Neuron (in vitro differentiated cells): ENCODE measurements at regions not wholly inside any gene's neighbourhood (a gene's known extent, or its start where the extent isn't known, plus 50 kb on each side); places are given as distances from the start of the nearest gene placed in this dataset.
"Not testable (repeated sequence)": the region's sequence is repeated elsewhere in the genome, so short reads cannot be mapped to it uniquely, and the experiment has no call there.

ENCODE experiments used
- H2AFZ ChIP-seq: one replicate; pipeline ENCODE4 v1.6.1; 2013; ENCODE audit warnings: low read depth, mild to moderate bottlenecking, inconsistent platforms, low read length, moderate library complexity
- H3K27me3 ChIP-seq: one replicate; pipeline ENCODE4 v1.6.1; 2013; ENCODE audit warnings: low read length; ENCODE audit not compliant: insufficient read depth
- H3K36me3 ChIP-seq: one replicate; pipeline ENCODE4 v1.6.1; 2013; ENCODE audit warnings: low read length; ENCODE audit not compliant: insufficient read depth
- H3K4me1 ChIP-seq: one replicate; pipeline ENCODE4 v1.6.1; 2013; ENCODE audit warnings: low read length; ENCODE audit not compliant: insufficient read depth
- H3K4me3 ChIP-seq: 2 replicates; pipeline ENCODE4 v1.5.1; 2013; ENCODE audit warnings: mild to moderate bottlenecking, low read length, moderate library complexity
- H3K9me3 ChIP-seq: one replicate; pipeline ENCODE4 v1.6.1; 2013; ENCODE audit warnings: low read length

GRCh38 chr17:5883775-5884665 lies 186.2 kb upstream of the WSCD1 start:
- no peaks in the 10 kb centered on the region for H3K36me3 ChIP-seq
- H3K4me1 ChIP-seq: no peaks in the 10 kb centered on the region
- H3K9me3 ChIP-seq: peaks cover 1% of the 10 kb centered on the region
- no peak overlapping the region for H3K4me3 ChIP-seq
- no peaks in the 10 kb centered on the region for H3K27me3 ChIP-seq
- no peak overlapping the region for H2AFZ ChIP-seq

GRCh38 chr17:5885336-5885735 lies 184.8 kb upstream of the WSCD1 start:
- no peak overlapping the region for H2AFZ ChIP-seq
- no peak overlapping the region for H3K4me3 ChIP-seq
- H3K4me1 ChIP-seq: no peaks in the 10 kb centered on the region
- H3K36me3 ChIP-seq: no peaks in the 10 kb centered on the region
- H3K9me3 ChIP-seq: peaks cover 1% of the 10 kb centered on the region
- H3K27me3 ChIP-seq: no peaks in the 10 kb centered on the region

GRCh38 chr17:5888811-5889210 lies 181.4 kb upstream of the WSCD1 start:
- no peaks in the 10 kb centered on the region for H3K36me3 ChIP-seq
- H3K4me1 ChIP-seq: peaks cover 16% of the 10 kb centered on the region
- no peak overlapping the region for H2AFZ ChIP-seq
- H3K27me3 ChIP-seq: no peaks in the 10 kb centered on the region
- H3K9me3 ChIP-seq: peaks cover 1% of the 10 kb centered on the region
- H3K4me3 ChIP-seq: no peak overlapping the region

GRCh38 chr17:5892921-5893675 lies 177.1 kb upstream of the WSCD1 start:
- H3K36me3 ChIP-seq: no peaks in the 10 kb centered on the region
- peaks cover 1% of the 10 kb centered on the region for H3K9me3 ChIP-seq
- H2AFZ ChIP-seq: no peak overlapping the region
- H3K27me3 ChIP-seq: no peaks in the 10 kb centered on the region
- H3K4me1 ChIP-seq: peaks cover 43% of the 10 kb centered on the region
- H3K4me3 ChIP-seq: no peak overlapping the region

- Histone ChIP-seq H3K36me3 (no peaks in the 10 kb centered on the region), H3K9me3 (peaks cover 1% of the 10 kb centered on the region), H3K27me3 (no peaks in the 10 kb centered on the region), H2AFZ (no peak overlapping the region), H3K4me1 (peaks cover 43% of the 10 kb centered on the region), H3K4me3 (no peak overlapping the region)
Observed at GRCh38 chr17:5893741-5894140, 176.4 kb upstream of the WSCD1 start.

GRCh38 chr17:5895276-5895675 lies 174.9 kb upstream of the WSCD1 start:
- H3K27me3 ChIP-seq: no peaks in the 10 kb centered on the region
- H3K4me1 ChIP-seq: peaks cover 43% of the 10 kb centered on the region
- H3K4me3 ChIP-seq: no peak overlapping the region
- no peaks in the 10 kb centered on the region for H3K9me3 ChIP-seq
- H3K36me3 ChIP-seq: no peaks in the 10 kb centered on the region
- no peak overlapping the region for H2AFZ ChIP-seq

GRCh38 chr17:5896215-5896614 lies 174.0 kb upstream of the WSCD1 start:
- Histone ChIP-seq H3K9me3 (no peaks in the 10 kb centered on the region), H3K36me3 (no peaks in the 10 kb centered on the region), H3K27me3 (no peaks in the 10 kb centered on the region), H2AFZ (no peak overlapping the region), H3K4me1 (peaks cover 43% of the 10 kb centered on the region), H3K4me3 (no peak overlapping the region)

- peaks cover 40% of the 10 kb centered on the region for H3K4me1 ChIP-seq
- H3K9me3 ChIP-seq: no peaks in the 10 kb centered on the region
- no peaks in the 10 kb centered on the region for H3K27me3 ChIP-seq
- no peak overlapping the region for H2AFZ ChIP-seq
- H3K4me3 ChIP-seq: no peak overlapping the region
- no peaks in the 10 kb centered on the region for H3K36me3 ChIP-seq
Observed at GRCh38 chr17:5897275-5897911, 172.8 kb upstream of the WSCD1 start.

GRCh38 chr17:5897981-5898380 lies 172.2 kb upstream of the WSCD1 start:
- not testable (repeated sequence) for H3K4me3 ChIP-seq, H3K9me3 ChIP-seq, H3K27me3 ChIP-seq, H3K36me3 ChIP-seq, H2AFZ ChIP-seq
- H3K4me1 ChIP-seq: peaks cover 35% of the 10 kb centered on the region

GRCh38 chr17:5898406-5898805 lies 171.8 kb upstream of the WSCD1 start:
- peaks cover 32% of the 10 kb centered on the region for H3K4me1 ChIP-seq
- H3K27me3 ChIP-seq: no peaks in the 10 kb centered on the region

GRCh38 chr17:5899496-5900195 lies 170.5 kb upstream of the WSCD1 start:
- peaks cover 2% of the 10 kb centered on the region for H3K9me3 ChIP-seq
- peaks cover 19% of the 10 kb centered on the region for H3K4me1 ChIP-seq
- no peaks in the 10 kb centered on the region for H3K36me3 ChIP-seq
- H2AFZ ChIP-seq: no peak overlapping the region
- H3K27me3 ChIP-seq: no peaks in the 10 kb centered on the region
- no peak overlapping the region for H3K4me3 ChIP-seq

More at GRCh38 chr17:5898406-5898805, 171.8 kb upstream of the WSCD1 start:
- Histone ChIP-seq H3K4me3 (no peak overlapping the region), H3K36me3 (no peaks in the 10 kb centered on the region), H2AFZ (no peak overlapping the region), H3K9me3 (no peaks in the 10 kb centered on the region)

- no peak overlapping the region for H3K4me3 ChIP-seq
- peaks cover 10% of the 10 kb centered on the region for H3K4me1 ChIP-seq
- H3K27me3 ChIP-seq: no peaks in the 10 kb centered on the region
- peaks cover 2% of the 10 kb centered on the region for H3K9me3 ChIP-seq
- no peak overlapping the region for H2AFZ ChIP-seq
- no peaks in the 10 kb centered on the region for H3K36me3 ChIP-seq
Observed at GRCh38 chr17:5901731-5902130, 168.4 kb upstream of the WSCD1 start.
